K562 (cell line): ENCODE measurements at regions not wholly inside any gene's neighbourhood (a gene's known extent, or its start where the extent isn't known, plus 50 kb on each side); places are given as distances from the start of the nearest gene placed in this dataset.

Source experiments
- ATAC-seq: fragments of 200-7000 bp; cut with Tn5 transposase; 3 replicates; pipeline ENCODE4 v1.9.1; 2020; ENCODE audit warnings: moderate library complexity
- BruUV-seq: library from RNA; stranded (reverse); fragments of 400-500 nt; replicated peaks from 2 replicates; lab custom pipeline; 2021; lab: Mats Ljungman, UMichigan
- CTCF ChIA-PET: fragments of 300-600 bp; formaldehyde crosslinking; extraction: SDS; loops from one replicate; lab custom pipeline; 2021; ENCODE audit warnings: low intra/inter-chr PET ratio; lab: Yijun Ruan, JAX
- POLR2A ChIA-PET: fragments of 300-600, 350-650 bp; sonication (Branson Sonifier 250); formaldehyde crosslinking; extraction: SDS; loops from one replicate; lab custom pipeline; 2021; ENCODE audit warnings: antibody characterized with exemption, inconsistent platforms; lab: Yijun Ruan, JAX
- DNase-seq, 4 experiments: peaks; one replicate each; pipeline versions ENCODE4 v3.0.0 to v3.0.0-alpha.2; 2011 to 2018; ENCODE audit warnings: low spot score in 3 of 4, mixed read lengths in 3 of 4; ENCODE audit errors: extremely low read depth in 1 of 4
- FAIRE-seq: peaks from 2 replicates; lab custom pipeline; 2011; peaks lifted over from hg19 to GRCh38; lab: Jason Lieb, UNC
- H2AFZ ChIP-seq: 2 replicates; pipeline ENCODE4 v1.6.0; 2011; ENCODE audit warnings: low read depth, low read length, control low read depth, inconsistent platforms
- H3K27ac ChIP-seq: fragments of 200-600 bp; 3 replicates; pipeline ENCODE4 v1.8.0; 2011; ENCODE audit warnings: low read depth, mild to moderate bottlenecking, control low read depth, inconsistent platforms, low read length, moderate library complexity, mixed read lengths; ENCODE audit errors: extremely low read depth
- H3K27me3 ChIP-seq, 2 experiments: fragments of 300-600 bp in 1 of 2; 2 replicates in 1 of 2; 3 replicates in 1 of 2; pipeline versions ENCODE4 v1.6.0 to v1.8.0; 2011; ENCODE audit warnings: inconsistent platforms in 2 of 2, low read length in 2 of 2, mild to moderate bottlenecking in 1 of 2, mixed read lengths in 1 of 2, moderate library complexity in 1 of 2; ENCODE audit not compliant: control insufficient read depth in 2 of 2, insufficient read depth in 2 of 2
- H3K36me3 ChIP-seq: fragments of 300-600 bp; 3 replicates; pipeline ENCODE4 v1.8.0; 2011; ENCODE audit warnings: mild to moderate bottlenecking, low read length, inconsistent platforms; ENCODE audit not compliant: control insufficient read depth, insufficient read depth
- H3K4me1 ChIP-seq, 2 experiments: fragments of 200-600 bp in 1 of 2; replicated peaks in 1 of 2; 2 replicates in 1 of 2; 3 replicates in 1 of 2; pipeline versions ENCODE4 v1.5.1 to v1.8.0; 2011; ENCODE audit warnings: inconsistent platforms in 2 of 2, low read length in 2 of 2, mild to moderate bottlenecking in 1 of 2, mixed read lengths in 1 of 2, moderate library complexity in 1 of 2; ENCODE audit not compliant: control insufficient read depth in 2 of 2, insufficient read depth in 2 of 2
- H3K4me2 ChIP-seq: 2 replicates; pipeline ENCODE4 v1.6.1; 2011; ENCODE audit warnings: low read length, control low read depth, inconsistent platforms, mixed read lengths; ENCODE audit not compliant: insufficient read depth
- H3K4me3 ChIP-seq: fragments of 200-600 bp; sonication (generic), shearing (Covaris generic); 2 replicates; pipeline ENCODE4 v1.5.1; 2016; ENCODE audit warnings: control low read depth, inconsistent platforms
- H3K79me2 ChIP-seq: fragments of 200-600 bp; 3 replicates; pipeline ENCODE4 v1.8.0; 2011; ENCODE audit warnings: low read length, inconsistent platforms; ENCODE audit not compliant: control insufficient read depth, insufficient read depth
- H3K9ac ChIP-seq, 2 experiments: 2 replicates each; pipeline versions ENCODE4 v1.6.0 to v1.6.1; 2011; ENCODE audit warnings: low read depth in 2 of 2, low read length in 2 of 2, control low read depth in 1 of 2, inconsistent platforms in 1 of 2, mild to moderate bottlenecking in 1 of 2, mixed read lengths in 1 of 2; ENCODE audit not compliant: insufficient read depth in 1 of 2
- H3K9me1 ChIP-seq: one replicate; pipeline ENCODE4 v1.6.0; 2011; ENCODE audit warnings: inconsistent platforms, mild to moderate bottlenecking, low read length, moderate library complexity; ENCODE audit not compliant: control insufficient read depth, insufficient read depth
- H3K9me3 ChIP-seq: replicated peaks from 2 replicates; pipeline ENCODE4 v1.5.1; 2011; ENCODE audit warnings: low read depth, low read length, inconsistent platforms; ENCODE audit not compliant: control insufficient read depth, insufficient read depth
- H4K20me1 ChIP-seq: replicated peaks from 2 replicates; pipeline ENCODE4 v1.6.1; 2011; ENCODE audit warnings: low read length, inconsistent platforms, mixed read lengths; ENCODE audit not compliant: control insufficient read depth, insufficient read depth
- ATF1 ChIP-seq, 2 experiments: fragments of 450-650 bp in 1 of 2; IDR thresholded peaks; 2 replicates each; pipeline ENCODE4 v1.6.1; 2016; ENCODE audit warnings: missing compliant biosample characterization in 1 of 2, missing genetic modification characterization in 1 of 2
- CBX2 ChIP-seq: fragments of 200-600 bp; sonication (generic); IDR thresholded peaks from one replicate; pipeline ENCODE4 v1.6.1; 2012; ENCODE audit warnings: mild to moderate bottlenecking, low read length, inconsistent platforms; ENCODE audit not compliant: insufficient read depth, poor library complexity, severe bottlenecking
- FOXP4 ChIP-seq: sonication (generic); formaldehyde crosslinking; IDR thresholded peaks from 2 replicates; pipeline ENCODE4 v1.8.0; 2022; ENCODE audit warnings: mild to moderate bottlenecking, missing genetic modification reagents, borderline replicate concordance
- HDGF ChIP-seq: fragments of 450-650 bp; IDR thresholded peaks from 2 replicates; pipeline ENCODE4 v1.6.1; 2016
- HMG20A ChIP-seq: fragments of 450-650 bp; formaldehyde crosslinking; conservative IDR thresholded peaks from 2 replicates; pipeline ENCODE4 v1.4.0; 2020; ENCODE audit warnings: mild to moderate bottlenecking, mixed read lengths
- HNRNPL ChIP-seq: fragments of 200-400 bp; formaldehyde crosslinking; IDR thresholded peaks from 2 replicates; pipeline ENCODE4 v1.6.1; 2017; ENCODE audit warnings: low read depth, mild to moderate bottlenecking, low read length
- MCM2 ChIP-seq: fragments of 450-650 bp; IDR thresholded peaks from 2 replicates; pipeline ENCODE4 v1.6.1; 2017; ENCODE audit warnings: low read depth, mild to moderate bottlenecking
- NR2C1 ChIP-seq, 2 experiments: fragments of 450-650 bp; IDR thresholded peaks; 2 replicates each; pipeline ENCODE4 v1.6.1; 2017; ENCODE audit warnings: mild to moderate bottlenecking in 2 of 2, antibody characterized with exemption in 1 of 2, inconsistent platforms in 1 of 2, missing compliant biosample characterization in 1 of 2, missing genetic modification characterization in 1 of 2
- PHF21A ChIP-seq: fragments of 450-650 bp; IDR thresholded peaks from 2 replicates; pipeline ENCODE4 v1.6.1; 2017; ENCODE audit warnings: low read depth, borderline replicate concordance
- POLR3G ChIP-seq: IDR thresholded peaks from 2 replicates; pipeline ENCODE4 v1.6.1; 2011; ENCODE audit not compliant: insufficient read length, insufficient replicate concordance; ENCODE audit errors: extremely low read depth
- SETDB1 ChIP-seq: IDR thresholded peaks from one replicate; pipeline ENCODE4 v1.6.1; 2012; ENCODE audit warnings: low read length, control low read depth, inconsistent platforms
- TAF1 ChIP-seq: IDR thresholded peaks from 2 replicates; pipeline ENCODE4 v1.6.1; 2011; ENCODE audit warnings: mild to moderate bottlenecking, low read length, moderate library complexity; ENCODE audit not compliant: insufficient read depth, control insufficient read depth, severe bottlenecking; ENCODE audit errors: extremely low read depth
- TARDBP ChIP-seq: fragments of 450-650 bp; IDR thresholded peaks from 2 replicates; pipeline ENCODE4 v1.6.1; 2016
- ZKSCAN3 ChIP-seq: fragments of 250-450 bp; sonication (Bioruptor Pico); IDR thresholded peaks from 2 replicates; pipeline ENCODE4 v1.4.0; 2020
- ZKSCAN8 ChIP-seq: fragments of 200-800 bp; sonication (Bioruptor generic); IDR thresholded peaks from 2 replicates; pipeline ENCODE4 v1.6.1; 2016; ENCODE audit warnings: missing genetic modification characterization, missing compliant biosample characterization
- ZNF408 ChIP-seq: fragments of 250-450 bp; sonication (Bioruptor Pico); IDR thresholded peaks from 2 replicates; pipeline ENCODE4 v1.4.0; 2020; ENCODE audit warnings: low read depth, mild to moderate bottlenecking, moderate library complexity
- ZNF830 ChIP-seq: fragments of 250-450 bp; sonication (Bioruptor Pico); IDR thresholded peaks from 2 replicates; pipeline ENCODE4 v1.5.0; 2021; ENCODE audit warnings: mild to moderate bottlenecking
- WGBS: fragments of 100-300 bp; shearing (Covaris generic); methylation state at CpG from one replicate; pipeline ENCODE4 v1.1.6; 2016; ENCODE audit warnings: low coverage, mixed read lengths; ENCODE audit not compliant: insufficient coverage; ENCODE audit errors: missing lambda C conversion rate; 5-methylcytosine and 5-hydroxymethylcytosine counted together
- in situ Hi-C: fragments of 300-500 bp; cut with MboI; formaldehyde crosslinking; loops from 4 replicates; pipeline ENCODE4 v1.15.0; 2018; ENCODE audit warnings: inconsistent platforms, mixed read lengths
- intact Hi-C: fragments of 100-400 bp; cut with micrococcal nuclease; formaldehyde crosslinking; loops from 2 replicates; pipeline ENCODE4 v1.14.2; 2022

- Histone ChIP-seq H3K9me1 (no peaks in the 10 kb centered on the region), H2AFZ (no peak overlapping the region), H3K27ac (no peak overlapping the region), H3K4me2 (no peak overlapping the region), H3K27me3 (no peaks in the 10 kb centered on the region), H4K20me1 (no peaks in the 10 kb centered on the region), H3K79me2 (no peaks in the 10 kb centered on the region), H3K4me3 (no peak overlapping the region), H3K9ac (no peak overlapping the region)
- POLR2A ChIA-PET: no interaction called here
- CTCF ChIA-PET: no interaction called here
- intact Hi-C loops (no loop called here), in situ Hi-C loops (no loop called here)
- 8% methylated on average over 2 of the region's 2 CpGs for WGBS
- no peak for ATAC-seq
- no peak for TF ChIP-seq TARDBP
- TF ChIP-seq SETDB1: no peak
- TF ChIP-seq ZKSCAN8: no peak
- TF ChIP-seq MCM2: no peak
- TF ChIP-seq ATF1 (CRISPR knock-in tag; IDR thresholded peaks at IDR 0.05): no peak
- TF ChIP-seq ATF1 (tag; IDR thresholded peaks at IDR 0.05): no peak
- TF ChIP-seq TAF1: no peak
- TF ChIP-seq CBX2: no peak
- no peak for TF ChIP-seq ZNF408 (CRISPR knock-in tag)
- TF ChIP-seq PHF21A: no peak
- no peak for TF ChIP-seq HNRNPL
- TF ChIP-seq NR2C1 (IDR thresholded peaks at IDR 0.05): no peak
- TF ChIP-seq NR2C1 (tag; IDR thresholded peaks at IDR 0.05): no peak
- no peak for TF ChIP-seq ZKSCAN3 (CRISPR knock-in tag)
- TF ChIP-seq ZNF830 (CRISPR knock-in tag): no peak
- no peak for TF ChIP-seq HDGF
- TF ChIP-seq HMG20A (CRISPR knock-in tag): no peak
- TF ChIP-seq POLR3G: no peak
- no peak for TF ChIP-seq FOXP4 (CRISPR knock-in tag)
- TF ChIP-seq, all 486 proteins: peak for 0
- DNase-seq (no peak), FAIRE-seq (no peak)
- no TSS peak for BruUV-seq
- 0 out of 2 replicates have a peak, but pooled peaks cover 1% of the 10 kb centered on the region for H3K9me3 ChIP-seq
- no peaks in the 10 kb centered on the region for H3K36me3 ChIP-seq
- H3K4me1 ChIP-seq: no peaks in the 10 kb centered on the region
Measured at GRCh38 chr6:127058936-127059335, 59.5 kb upstream of the RSPO3 start.
